ENCODE measurements at regions not wholly inside any gene's neighbourhood (a gene's known extent, or its start where the extent isn't known, plus 50 kb on each side); places are given as distances from the start of the nearest gene placed in this dataset.

DNA sequence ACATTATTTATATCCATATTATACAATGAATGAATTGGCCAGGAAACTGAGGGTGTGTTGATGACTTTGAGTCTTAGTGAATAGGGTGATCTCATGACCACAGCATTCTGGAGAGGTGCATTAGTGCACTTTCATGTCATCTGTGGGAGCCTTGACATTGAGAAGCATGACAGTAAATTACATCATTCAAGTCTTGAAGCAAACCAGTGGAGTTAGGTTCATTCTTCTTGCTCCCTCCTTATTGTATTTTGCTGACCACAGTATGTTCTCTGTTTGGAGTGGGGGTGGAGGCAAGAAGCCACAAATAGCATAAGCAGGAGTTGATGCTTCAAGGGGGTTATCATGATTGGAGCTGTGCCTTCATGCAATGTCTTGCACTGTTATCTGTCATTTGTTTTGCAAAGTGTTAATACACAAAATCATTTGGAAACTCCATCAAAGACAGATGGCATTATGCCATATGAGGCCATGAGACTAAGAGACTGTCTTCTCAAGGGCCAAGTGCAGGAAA, 680.2 kb downstream of the NYAP2 start:
- H3K27me3 ChIP-seq, result no peaks in the 10 kb centered on the region
- TF ChIP-seq, protein P1, sequence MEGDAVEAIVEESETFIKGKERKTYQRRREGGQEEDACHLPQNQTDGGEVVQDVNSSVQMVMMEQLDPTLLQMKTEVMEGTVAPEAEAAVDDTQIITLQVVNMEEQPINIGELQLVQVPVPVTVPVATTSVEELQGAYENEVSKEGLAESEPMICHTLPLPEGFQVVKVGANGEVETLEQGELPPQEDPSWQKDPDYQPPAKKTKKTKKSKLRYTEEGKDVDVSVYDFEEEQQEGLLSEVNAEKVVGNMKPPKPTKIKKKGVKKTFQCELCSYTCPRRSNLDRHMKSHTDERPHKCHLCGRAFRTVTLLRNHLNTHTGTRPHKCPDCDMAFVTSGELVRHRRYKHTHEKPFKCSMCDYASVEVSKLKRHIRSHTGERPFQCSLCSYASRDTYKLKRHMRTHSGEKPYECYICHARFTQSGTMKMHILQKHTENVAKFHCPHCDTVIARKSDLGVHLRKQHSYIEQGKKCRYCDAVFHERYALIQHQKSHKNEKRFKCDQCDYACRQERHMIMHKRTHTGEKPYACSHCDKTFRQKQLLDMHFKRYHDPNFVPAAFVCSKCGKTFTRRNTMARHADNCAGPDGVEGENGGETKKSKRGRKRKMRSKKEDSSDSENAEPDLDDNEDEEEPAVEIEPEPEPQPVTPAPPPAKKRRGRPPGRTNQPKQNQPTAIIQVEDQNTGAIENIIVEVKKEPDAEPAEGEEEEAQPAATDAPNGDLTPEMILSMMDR (IDR thresholded peaks at IDR 0.05), result no peak
- H3K27ac ChIP-seq, result no peak overlapping the region
- H3K4me1 ChIP-seq (ENCODE audit: control insufficient read depth in 1 of 2, insufficient read depth in 1 of 2, low read depth in 1 of 2, low read length in 1 of 2), result no peaks in the 10 kb centered on the region
- no peaks in the 10 kb centered on the region for H3K9me3 ChIP-seq
- no peaks in the 10 kb centered on the region for H3K36me3 ChIP-seq
- no peak overlapping the region for H3K4me3 ChIP-seq (ENCODE audit: low read depth in 1 of 2, low read length in 1 of 2)

DNA sequence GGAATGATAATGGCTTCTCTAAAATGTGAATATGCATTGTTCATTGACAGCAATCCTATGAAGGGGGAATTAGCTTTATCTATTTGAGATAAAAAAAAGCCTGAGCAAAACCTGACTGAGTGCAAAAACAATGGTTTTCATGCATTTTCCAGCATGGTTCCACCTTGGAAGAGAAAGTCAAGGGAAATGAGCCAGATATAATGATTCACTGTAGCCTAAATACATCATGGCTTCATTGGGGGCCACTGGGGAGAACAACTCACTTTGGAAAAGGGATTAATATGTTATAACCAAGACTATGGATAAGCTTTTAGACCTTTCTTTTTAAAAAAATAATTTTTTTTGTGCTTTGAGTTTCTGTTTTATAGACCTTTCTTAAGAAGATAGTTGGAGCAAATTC, 679.7 kb downstream of the NYAP2 start:
- Histone ChIP-seq H3K9me3 (no peaks in the 10 kb centered on the region), H3K4me1 (ENCODE audit: control insufficient read depth in 1 of 2, insufficient read depth in 1 of 2, low read depth in 1 of 2, low read length in 1 of 2) (no peaks in the 10 kb centered on the region), H3K27me3 (no peaks in the 10 kb centered on the region), H3K4me3 (ENCODE audit: low read depth in 1 of 2, low read length in 1 of 2) (no peak overlapping the region), H3K27ac (no peak overlapping the region), H3K36me3 (no peaks in the 10 kb centered on the region)
- TF ChIP-seq, protein P1 (IDR thresholded peaks at IDR 0.05), result no peak

DNA sequence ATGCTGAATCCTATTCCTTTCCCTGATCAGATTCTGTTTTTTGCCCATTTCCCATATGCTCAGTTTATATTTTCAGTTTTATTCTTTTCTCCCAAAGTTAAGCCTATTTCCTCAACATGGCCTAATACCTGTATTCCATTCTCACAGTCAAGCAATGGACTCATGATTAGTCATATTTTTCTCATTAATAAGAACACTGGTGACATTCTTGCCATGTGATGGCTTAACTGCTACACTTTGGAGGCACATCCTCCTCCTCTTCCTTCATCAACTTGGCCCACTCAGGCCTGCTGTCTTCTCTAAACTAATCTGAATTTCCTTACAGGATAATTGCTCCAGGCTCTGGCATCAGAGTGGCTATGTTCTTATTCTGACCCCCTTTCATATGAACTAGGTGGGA, 679.2 kb downstream of the NYAP2 start:
- TF ChIP-seq, protein P1 (IDR thresholded peaks at IDR 0.05), result no peak
- H3K4me1 ChIP-seq (ENCODE audit: control insufficient read depth in 1 of 2, insufficient read depth in 1 of 2, low read depth in 1 of 2, low read length in 1 of 2), result no peaks in the 10 kb centered on the region
- no peaks in the 10 kb centered on the region for H3K36me3 ChIP-seq
- H3K27me3 ChIP-seq, result no peaks in the 10 kb centered on the region
- no peak overlapping the region for H3K27ac ChIP-seq
- no peaks in the 10 kb centered on the region for H3K9me3 ChIP-seq
- H3K4me3 ChIP-seq (ENCODE audit: low read depth in 1 of 2, low read length in 1 of 2), result no peak overlapping the region

DNA sequence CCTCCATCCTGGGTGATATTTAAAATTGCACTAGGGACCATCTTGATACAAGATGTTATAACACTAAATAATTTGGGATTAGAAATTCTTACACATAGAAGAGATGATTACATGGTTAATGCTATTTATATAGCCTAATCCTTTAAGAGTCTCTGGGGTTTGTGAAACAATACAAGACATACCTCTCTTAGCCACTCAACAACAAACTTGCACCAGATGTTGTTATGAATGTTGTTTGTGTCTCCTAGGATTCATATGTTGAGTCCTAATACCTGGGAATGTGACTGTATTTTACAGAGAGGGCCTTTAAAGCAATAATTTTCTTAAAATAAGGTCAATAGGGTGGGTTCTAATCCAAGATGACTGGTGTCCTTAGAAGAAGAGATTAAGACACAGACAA, 678.3 kb downstream of the NYAP2 start:
- Histone ChIP-seq H3K27ac (no peak overlapping the region), H3K36me3 (no peaks in the 10 kb centered on the region), H3K9me3 (no peaks in the 10 kb centered on the region), H3K27me3 (no peaks in the 10 kb centered on the region), H3K4me3 (ENCODE audit: low read depth in 1 of 2, low read length in 1 of 2) (no peak overlapping the region), H3K4me1 (ENCODE audit: control insufficient read depth in 1 of 2, insufficient read depth in 1 of 2, low read depth in 1 of 2, low read length in 1 of 2) (no peaks in the 10 kb centered on the region)
- TF ChIP-seq, protein P1 (IDR thresholded peaks at IDR 0.05), result no peak

DNA sequence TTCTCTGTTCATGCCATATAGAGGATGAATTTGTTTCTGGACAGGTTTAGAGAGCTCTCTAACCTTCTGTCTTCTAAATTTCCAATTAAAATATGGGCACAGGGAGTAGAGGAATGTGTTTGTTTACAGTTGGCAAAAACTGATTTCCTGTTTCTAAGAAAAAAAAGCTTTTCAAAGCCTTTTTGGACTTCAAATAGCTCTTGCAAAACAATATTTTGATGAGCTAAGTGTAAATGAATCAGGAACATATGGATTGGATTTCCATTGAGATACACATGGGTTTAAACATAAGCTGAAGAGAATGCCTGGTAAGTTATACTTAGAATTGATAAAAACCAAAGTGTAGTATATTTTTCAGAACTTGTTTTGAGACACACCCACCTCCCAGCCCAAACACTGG, 677.5 kb downstream of the NYAP2 start:
- no peak overlapping the region for H3K4me3 ChIP-seq (ENCODE audit: low read depth in 1 of 2, low read length in 1 of 2)
- TF ChIP-seq, protein P1 (IDR thresholded peaks at IDR 0.05), result no peak
- no peaks in the 10 kb centered on the region for H3K9me3 ChIP-seq
- no peaks in the 10 kb centered on the region for H3K36me3 ChIP-seq
- no peaks in the 10 kb centered on the region for H3K4me1 ChIP-seq (ENCODE audit: control insufficient read depth in 1 of 2, insufficient read depth in 1 of 2, low read depth in 1 of 2, low read length in 1 of 2)
- no peaks in the 10 kb centered on the region for H3K27me3 ChIP-seq
- no peak overlapping the region for H3K27ac ChIP-seq

DNA sequence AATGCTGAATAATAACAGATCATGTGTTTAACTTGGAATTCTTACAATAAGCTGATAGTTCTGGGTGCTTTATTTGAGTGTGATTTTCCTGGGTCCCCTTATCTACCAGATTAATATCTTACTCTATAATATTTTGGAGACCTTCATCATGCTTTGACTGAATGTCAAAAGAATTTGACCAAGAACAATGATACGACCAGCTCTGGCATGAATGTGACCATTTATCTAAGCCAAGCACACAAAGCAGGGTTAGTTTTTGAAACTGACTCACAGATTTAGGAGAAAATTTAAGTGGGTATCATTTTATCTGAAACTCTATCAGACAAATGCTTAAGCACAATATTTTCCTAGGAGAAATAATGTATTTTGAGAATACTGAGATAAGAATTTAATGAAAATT, 677.0 kb downstream of the NYAP2 start:
- no peaks in the 10 kb centered on the region for H3K9me3 ChIP-seq
- H3K36me3 ChIP-seq, result no peaks in the 10 kb centered on the region
- TF ChIP-seq, protein P1 (IDR thresholded peaks at IDR 0.05), result no peak
- H3K27me3 ChIP-seq, result no peaks in the 10 kb centered on the region
- no peak overlapping the region for H3K4me3 ChIP-seq (ENCODE audit: low read depth in 1 of 2, low read length in 1 of 2)
- H3K4me1 ChIP-seq (ENCODE audit: control insufficient read depth in 1 of 2, insufficient read depth in 1 of 2, low read depth in 1 of 2, low read length in 1 of 2), result no peaks in the 10 kb centered on the region
- H3K27ac ChIP-seq, result no peak overlapping the region

Measured in neutrophil (primary cell).